A549 (cell line): ENCODE measurements at regions not wholly inside any gene's neighbourhood (a gene's known extent, or its start where the extent isn't known, plus 50 kb on each side); places are given as distances from the start of the nearest gene placed in this dataset.

ENCODE experiments used
- BHLHE40 ChIP-seq: IDR thresholded peaks from 2 replicates; pipeline ENCODE4 v1.6.1; 2012; ENCODE audit warnings: low read depth, low read length, inconsistent platforms
- CEBPB ChIP-seq, 2 experiments: fragments of >200 bp in 1 of 2; sonication (Bioruptor Twin) in 1 of 2; formaldehyde crosslinking in 1 of 2; IDR thresholded peaks; 2 replicates each; pipeline ENCODE4 v1.6.1; 2012 to 2016
- EP300 ChIP-seq, 2 experiments: fragments of >200 bp; sonication (Bioruptor Twin); formaldehyde crosslinking; IDR thresholded peaks; 2 replicates in 1 of 2; 3 replicates in 1 of 2; pipeline ENCODE4 v1.6.1; 2016 to 2017
- GATA3 ChIP-seq: IDR thresholded peaks from 2 replicates; pipeline ENCODE4 v1.6.1; 2012; ENCODE audit warnings: borderline replicate concordance
- MAFK ChIP-seq: fragments of 450-650 bp; IDR thresholded peaks from 2 replicates; pipeline ENCODE4 v1.6.1; 2014; ENCODE audit not compliant: partially characterized antibody
- POLR2A ChIP-seq: IDR thresholded peaks from 2 replicates; pipeline ENCODE4 v1.6.1; 2012; ENCODE audit warnings: mild to moderate bottlenecking, low read length
- TF ChIP-seq, protein P1 (sequence below): fragments of >200 bp; sonication (Bioruptor Twin); formaldehyde crosslinking; IDR thresholded peaks from 3 replicates; pipeline ENCODE4 v1.5.1; 2016
- TF ChIP-seq, protein P2 (sequence below): fragments of 450-650 bp; IDR thresholded peaks from 2 replicates; pipeline ENCODE4 v1.6.1; 2014; ENCODE audit warnings: antibody characterized with exemption

DNA sequence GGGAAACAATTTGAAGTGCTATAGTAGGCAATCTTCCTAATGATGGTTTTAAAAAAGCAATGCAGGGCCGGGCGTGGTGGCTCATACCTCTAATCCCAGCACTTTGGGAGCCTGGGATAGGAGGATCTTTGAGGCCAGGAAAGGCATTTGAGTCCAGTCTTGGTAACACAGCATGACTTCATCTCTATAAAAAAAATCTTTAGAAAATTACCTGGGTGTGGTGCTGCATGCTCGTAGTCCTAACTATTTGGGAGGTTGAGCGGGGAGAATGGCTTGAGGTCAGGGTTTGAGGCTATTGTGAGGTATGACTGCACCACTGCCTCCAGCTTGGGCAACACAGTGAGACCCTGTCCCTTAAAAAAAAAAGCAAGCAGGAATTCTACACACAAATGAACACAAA lies 835.2 kb upstream of the AMELY start:
- TF ChIP-seq CEBPB (IDR thresholded peaks at IDR 0.05) = no peak
- TF ChIP-seq, protein P1, sequence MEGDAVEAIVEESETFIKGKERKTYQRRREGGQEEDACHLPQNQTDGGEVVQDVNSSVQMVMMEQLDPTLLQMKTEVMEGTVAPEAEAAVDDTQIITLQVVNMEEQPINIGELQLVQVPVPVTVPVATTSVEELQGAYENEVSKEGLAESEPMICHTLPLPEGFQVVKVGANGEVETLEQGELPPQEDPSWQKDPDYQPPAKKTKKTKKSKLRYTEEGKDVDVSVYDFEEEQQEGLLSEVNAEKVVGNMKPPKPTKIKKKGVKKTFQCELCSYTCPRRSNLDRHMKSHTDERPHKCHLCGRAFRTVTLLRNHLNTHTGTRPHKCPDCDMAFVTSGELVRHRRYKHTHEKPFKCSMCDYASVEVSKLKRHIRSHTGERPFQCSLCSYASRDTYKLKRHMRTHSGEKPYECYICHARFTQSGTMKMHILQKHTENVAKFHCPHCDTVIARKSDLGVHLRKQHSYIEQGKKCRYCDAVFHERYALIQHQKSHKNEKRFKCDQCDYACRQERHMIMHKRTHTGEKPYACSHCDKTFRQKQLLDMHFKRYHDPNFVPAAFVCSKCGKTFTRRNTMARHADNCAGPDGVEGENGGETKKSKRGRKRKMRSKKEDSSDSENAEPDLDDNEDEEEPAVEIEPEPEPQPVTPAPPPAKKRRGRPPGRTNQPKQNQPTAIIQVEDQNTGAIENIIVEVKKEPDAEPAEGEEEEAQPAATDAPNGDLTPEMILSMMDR = no peak
- TF ChIP-seq, protein P2, sequence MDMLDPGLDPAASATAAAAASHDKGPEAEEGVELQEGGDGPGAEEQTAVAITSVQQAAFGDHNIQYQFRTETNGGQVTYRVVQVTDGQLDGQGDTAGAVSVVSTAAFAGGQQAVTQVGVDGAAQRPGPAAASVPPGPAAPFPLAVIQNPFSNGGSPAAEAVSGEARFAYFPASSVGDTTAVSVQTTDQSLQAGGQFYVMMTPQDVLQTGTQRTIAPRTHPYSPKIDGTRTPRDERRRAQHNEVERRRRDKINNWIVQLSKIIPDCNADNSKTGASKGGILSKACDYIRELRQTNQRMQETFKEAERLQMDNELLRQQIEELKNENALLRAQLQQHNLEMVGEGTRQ = no peak
- no peak for TF ChIP-seq BHLHE40
- TF ChIP-seq EP300 (IDR thresholded peaks at IDR 0.05) = no peak
- TF ChIP-seq MAFK = no peak
- TF ChIP-seq GATA3 = no peak
- TF ChIP-seq POLR2A = no peak
